ENCODE measurements at regions not wholly inside any gene's neighbourhood (a gene's known extent, or its start where the extent isn't known, plus 50 kb on each side); places are given as distances from the start of the nearest gene placed in this dataset.

DNA sequence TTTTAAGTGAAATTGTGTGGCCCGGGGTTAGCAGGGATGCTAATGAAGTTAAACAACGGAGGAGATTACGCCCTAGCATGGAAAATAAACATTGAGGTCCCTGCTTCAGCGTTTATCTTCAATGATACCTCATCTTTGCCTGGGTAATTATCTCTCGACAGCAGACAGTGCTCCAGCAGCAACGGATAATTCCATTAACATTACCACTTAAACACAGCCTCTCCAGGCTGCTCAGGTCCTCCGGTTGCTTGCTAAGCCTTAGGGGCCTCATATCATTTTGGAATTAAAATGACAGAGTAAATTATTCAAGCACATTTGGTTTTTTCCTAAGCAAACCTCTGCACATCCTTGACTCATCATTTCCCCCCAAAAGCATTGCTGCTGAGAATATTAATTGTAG lies 281.5 kb upstream of the KLF3 start (continued):
- TF ChIP-seq NCOR1 (IDR thresholded peaks at IDR 0.05) (peak; percentile 79), NEUROD1 (IDR thresholded peaks at IDR 0.05; ENCODE audit: borderline replicate concordance, low read depth, low read length, partially characterized antibody) (peak; percentile 29), NFIX (CRISPR knock-in tag; IDR thresholded peaks at IDR 0.05; ENCODE audit: low read depth) (no peak), POLR2H (tag; IDR thresholded peaks at IDR 0.05; ENCODE audit: low read depth) (no peak), POLR2AphosphoS5 (IDR thresholded peaks at IDR 0.05; ENCODE audit: control insufficient read depth, insufficient read depth, low read depth, low read length) (peak; percentile 68; the same call in 1 of the 2 replicates), RCOR1 (IDR thresholded peaks at IDR 0.05; ENCODE audit: borderline replicate concordance in 1 of 2, low read depth in 2 of 2, low read length in 2 of 2) (peak; percentile 40 to 88; a peak in 3 of 4 replicates), NR4A1 (CRISPR knock-in tag; IDR thresholded peaks at IDR 0.05) (no peak), NR4A1 (tag; IDR thresholded peaks at IDR 0.05) (no peak), GATA2 (CRISPR knock-in tag; IDR thresholded peaks at IDR 0.05) (peak; percentile 51), POLR2A (conservative IDR thresholded peaks at IDR 0.05) (no peak), NRF1 (conservative IDR thresholded peaks at IDR 0.05 in 1 of 2, IDR thresholded peaks at IDR 0.05 in 1 of 2) (0 out of 4 replicates have a peak, but pooled peaks of 1 of the 2 experiments have one; percentile 23), ZNF212 (CRISPR knock-in tag; IDR thresholded peaks at IDR 0.05) (no peak), FOSL1 (tag; conservative IDR thresholded peaks at IDR 0.05) (peak; percentile 57), HIVEP1 (CRISPR knock-in tag; IDR thresholded peaks at IDR 0.05) (no peak), FUS (optimal IDR thresholded peaks at IDR 0.05; ENCODE audit: low read depth, low read length) (no peak), DACH1 (IDR thresholded peaks at IDR 0.05; ENCODE audit: partially characterized antibody) (peak; percentile 56), TAL1 (IDR thresholded peaks at IDR 0.05) (peak; percentile 83), SMARCE1 (IDR thresholded peaks at IDR 0.05) (peak; percentile 67), ZNF224 (CRISPR knock-in tag; IDR thresholded peaks at IDR 0.05) (no peak), ZFPM2 (CRISPR knock-in tag; IDR thresholded peaks at IDR 0.05) (no peak), SMARCC2 (IDR thresholded peaks at IDR 0.05; ENCODE audit: low read depth) (0 out of 2 replicates have a peak, but pooled peaks have one; percentile 49), RBM22 (IDR thresholded peaks at IDR 0.05; ENCODE audit: low read depth, low read length, poor library complexity, severe bottlenecking) (no peak), ZC3H8 (IDR thresholded peaks at IDR 0.05) (no peak), KLF16 (IDR thresholded peaks at IDR 0.05) (peak; percentile 59), ETV5 (CRISPR knock-in tag; IDR thresholded peaks at IDR 0.05; ENCODE audit: low read depth) (no peak), ZNF561 (CRISPR knock-in tag; conservative IDR thresholded peaks at IDR 0.05) (no peak), SMARCA4 (IDR thresholded peaks at IDR 0.05) (peak; percentile 87)
- TF ChIP-seq, protein P1, sequence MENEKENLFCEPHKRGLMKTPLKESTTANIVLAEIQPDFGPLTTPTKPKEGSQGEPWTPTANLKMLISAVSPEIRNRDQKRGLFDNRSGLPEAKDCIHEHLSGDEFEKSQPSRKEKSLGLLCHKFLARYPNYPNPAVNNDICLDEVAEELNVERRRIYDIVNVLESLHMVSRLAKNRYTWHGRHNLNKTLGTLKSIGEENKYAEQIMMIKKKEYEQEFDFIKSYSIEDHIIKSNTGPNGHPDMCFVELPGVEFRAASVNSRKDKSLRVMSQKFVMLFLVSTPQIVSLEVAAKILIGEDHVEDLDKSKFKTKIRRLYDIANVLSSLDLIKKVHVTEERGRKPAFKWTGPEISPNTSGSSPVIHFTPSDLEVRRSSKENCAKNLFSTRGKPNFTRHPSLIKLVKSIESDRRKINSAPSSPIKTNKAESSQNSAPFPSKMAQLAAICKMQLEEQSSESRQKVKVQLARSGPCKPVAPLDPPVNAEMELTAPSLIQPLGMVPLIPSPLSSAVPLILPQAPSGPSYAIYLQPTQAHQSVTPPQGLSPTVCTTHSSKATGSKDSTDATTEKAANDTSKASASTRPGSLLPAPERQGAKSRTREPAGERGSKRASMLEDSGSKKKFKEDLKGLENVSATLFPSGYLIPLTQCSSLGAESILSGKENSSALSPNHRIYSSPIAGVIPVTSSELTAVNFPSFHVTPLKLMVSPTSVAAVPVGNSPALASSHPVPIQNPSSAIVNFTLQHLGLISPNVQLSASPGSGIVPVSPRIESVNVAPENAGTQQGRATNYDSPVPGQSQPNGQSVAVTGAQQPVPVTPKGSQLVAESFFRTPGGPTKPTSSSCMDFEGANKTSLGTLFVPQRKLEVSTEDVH (IDR thresholded peaks at IDR 0.05; ENCODE audit: low read depth, partially characterized antibody), result no peak
- TF ChIP-seq, protein P2, sequence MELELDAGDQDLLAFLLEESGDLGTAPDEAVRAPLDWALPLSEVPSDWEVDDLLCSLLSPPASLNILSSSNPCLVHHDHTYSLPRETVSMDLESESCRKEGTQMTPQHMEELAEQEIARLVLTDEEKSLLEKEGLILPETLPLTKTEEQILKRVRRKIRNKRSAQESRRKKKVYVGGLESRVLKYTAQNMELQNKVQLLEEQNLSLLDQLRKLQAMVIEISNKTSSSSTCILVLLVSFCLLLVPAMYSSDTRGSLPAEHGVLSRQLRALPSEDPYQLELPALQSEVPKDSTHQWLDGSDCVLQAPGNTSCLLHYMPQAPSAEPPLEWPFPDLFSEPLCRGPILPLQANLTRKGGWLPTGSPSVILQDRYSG (tag; conservative IDR thresholded peaks at IDR 0.05; ENCODE audit: low read depth), result no peak
- TF ChIP-seq, protein P3, sequence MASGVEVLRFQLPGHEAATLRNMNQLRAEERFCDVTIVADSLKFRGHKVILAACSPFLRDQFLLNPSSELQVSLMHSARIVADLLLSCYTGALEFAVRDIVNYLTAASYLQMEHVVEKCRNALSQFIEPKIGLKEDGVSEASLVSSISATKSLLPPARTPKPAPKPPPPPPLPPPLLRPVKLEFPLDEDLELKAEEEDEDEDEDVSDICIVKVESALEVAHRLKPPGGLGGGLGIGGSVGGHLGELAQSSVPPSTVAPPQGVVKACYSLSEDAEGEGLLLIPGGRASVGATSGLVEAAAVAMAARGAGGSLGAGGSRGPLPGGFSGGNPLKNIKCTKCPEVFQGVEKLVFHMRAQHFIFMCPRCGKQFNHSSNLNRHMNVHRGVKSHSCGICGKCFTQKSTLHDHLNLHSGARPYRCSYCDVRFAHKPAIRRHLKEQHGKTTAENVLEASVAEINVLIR (CRISPR knock-in tag; IDR thresholded peaks at IDR 0.05), result no peak

Measured in K562 (cell line).